ENCODE measurements at regions not wholly inside any gene's neighbourhood (a gene's known extent, or its start where the extent isn't known, plus 50 kb on each side); places are given as distances from the start of the nearest gene placed in this dataset.

DNA sequence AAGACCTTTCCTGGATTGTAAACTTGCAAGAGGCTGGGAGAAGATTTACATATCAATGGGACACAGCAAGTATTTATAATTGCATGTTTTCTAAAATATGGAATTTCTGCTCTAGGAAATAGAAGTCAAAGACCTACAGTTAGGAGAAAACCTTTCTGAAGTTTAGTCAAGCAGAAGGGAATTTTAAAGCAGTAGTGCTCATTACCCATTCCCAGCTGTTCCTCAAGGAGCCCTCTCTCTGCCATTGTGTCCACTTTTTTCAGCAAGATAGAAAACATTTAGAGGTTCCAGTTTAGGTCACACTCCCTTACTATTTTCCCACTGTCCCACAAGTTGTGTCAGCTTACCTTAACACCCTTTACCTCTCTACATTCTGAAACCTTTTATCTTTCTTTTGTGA lies 584.0 kb upstream of the CHAC2 start:
- H3K4me1 ChIP-seq (ENCODE audit: control insufficient read depth, low read length): no peaks in the 10 kb centered on the region
- no peaks in the 10 kb centered on the region for H3K9me3 ChIP-seq (ENCODE audit: control insufficient read depth, insufficient read depth, low read length)
- TF ChIP-seq EZH2phosphoT487 (IDR thresholded peaks at IDR 0.05; ENCODE audit: borderline replicate concordance, low read length): no peak
- TF ChIP-seq, protein P1, sequence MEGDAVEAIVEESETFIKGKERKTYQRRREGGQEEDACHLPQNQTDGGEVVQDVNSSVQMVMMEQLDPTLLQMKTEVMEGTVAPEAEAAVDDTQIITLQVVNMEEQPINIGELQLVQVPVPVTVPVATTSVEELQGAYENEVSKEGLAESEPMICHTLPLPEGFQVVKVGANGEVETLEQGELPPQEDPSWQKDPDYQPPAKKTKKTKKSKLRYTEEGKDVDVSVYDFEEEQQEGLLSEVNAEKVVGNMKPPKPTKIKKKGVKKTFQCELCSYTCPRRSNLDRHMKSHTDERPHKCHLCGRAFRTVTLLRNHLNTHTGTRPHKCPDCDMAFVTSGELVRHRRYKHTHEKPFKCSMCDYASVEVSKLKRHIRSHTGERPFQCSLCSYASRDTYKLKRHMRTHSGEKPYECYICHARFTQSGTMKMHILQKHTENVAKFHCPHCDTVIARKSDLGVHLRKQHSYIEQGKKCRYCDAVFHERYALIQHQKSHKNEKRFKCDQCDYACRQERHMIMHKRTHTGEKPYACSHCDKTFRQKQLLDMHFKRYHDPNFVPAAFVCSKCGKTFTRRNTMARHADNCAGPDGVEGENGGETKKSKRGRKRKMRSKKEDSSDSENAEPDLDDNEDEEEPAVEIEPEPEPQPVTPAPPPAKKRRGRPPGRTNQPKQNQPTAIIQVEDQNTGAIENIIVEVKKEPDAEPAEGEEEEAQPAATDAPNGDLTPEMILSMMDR (IDR thresholded peaks at IDR 0.05; ENCODE audit: low read depth, low read length, poor library complexity, severe bottlenecking): no peak
- no peaks in the 10 kb centered on the region for H3K27me3 ChIP-seq (ENCODE audit: control insufficient read depth, low read length)
- no peaks in the 10 kb centered on the region for H4K20me1 ChIP-seq (ENCODE audit: control insufficient read depth, insufficient read depth, low read depth, low read length)
- H3K9me2 ChIP-seq (replicated peaks; ENCODE audit: control insufficient read depth, low read length): no peaks in the 10 kb centered on the region
- no peak overlapping the region for H3K27ac ChIP-seq (ENCODE audit: low read depth, low read length)
- H3F3A ChIP-seq (ENCODE audit: control insufficient read depth, insufficient read depth): no peaks in the 10 kb centered on the region
- H3K79me2 ChIP-seq (ENCODE audit: control insufficient read depth, low read length): no peaks in the 10 kb centered on the region
- H3K36me3 ChIP-seq (ENCODE audit: control insufficient read depth, low read length): no peaks in the 10 kb centered on the region
- H3K4me2 ChIP-seq (ENCODE audit: low read length): no peak overlapping the region
- no peak overlapping the region for H3K4me3 ChIP-seq (ENCODE audit: low read length)

DNA sequence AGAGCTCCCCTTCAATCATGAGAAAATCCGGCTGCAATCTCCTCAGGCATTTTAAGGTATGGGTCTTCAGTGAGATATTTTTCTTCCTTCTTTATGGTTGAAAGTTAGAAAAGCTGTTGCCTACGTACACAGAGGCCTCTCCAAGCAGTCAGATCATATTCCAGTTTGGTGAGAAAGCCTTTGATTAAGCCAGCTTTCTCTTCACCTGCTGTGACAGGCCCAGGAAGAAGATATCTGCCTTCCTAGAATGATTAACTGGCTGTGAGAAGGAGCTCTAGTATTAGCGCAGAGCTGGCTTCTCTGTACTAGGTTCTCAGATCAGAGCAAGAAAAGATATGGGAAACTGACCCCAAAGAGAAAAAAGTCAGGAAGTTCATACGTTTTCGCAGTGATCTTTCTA lies 585.0 kb upstream of the CHAC2 start:
- no peaks in the 10 kb centered on the region for H3K4me1 ChIP-seq (ENCODE audit: control insufficient read depth, low read length)
- no peaks in the 10 kb centered on the region for H3K27me3 ChIP-seq (ENCODE audit: control insufficient read depth, low read length)
- H3K27ac ChIP-seq (ENCODE audit: low read depth, low read length): no peak overlapping the region
- TF ChIP-seq EZH2phosphoT487 (IDR thresholded peaks at IDR 0.05; ENCODE audit: borderline replicate concordance, low read length): no peak
- TF ChIP-seq, protein P1 (IDR thresholded peaks at IDR 0.05; ENCODE audit: low read depth, low read length, poor library complexity, severe bottlenecking): no peak
- H3K9me3 ChIP-seq (ENCODE audit: control insufficient read depth, insufficient read depth, low read length): no peaks in the 10 kb centered on the region
- H3K79me2 ChIP-seq (ENCODE audit: control insufficient read depth, low read length): no peaks in the 10 kb centered on the region
- H3K9me2 ChIP-seq (replicated peaks; ENCODE audit: control insufficient read depth, low read length): no peaks in the 10 kb centered on the region
- no peaks in the 10 kb centered on the region for H3K36me3 ChIP-seq (ENCODE audit: control insufficient read depth, low read length)
- no peaks in the 10 kb centered on the region for H4K20me1 ChIP-seq (ENCODE audit: control insufficient read depth, insufficient read depth, low read depth, low read length)
- no peak overlapping the region for H3K4me2 ChIP-seq (ENCODE audit: low read length)
- H3F3A ChIP-seq (ENCODE audit: control insufficient read depth, insufficient read depth): no peaks in the 10 kb centered on the region
- H3K4me3 ChIP-seq (ENCODE audit: low read length): no peak overlapping the region

DNA sequence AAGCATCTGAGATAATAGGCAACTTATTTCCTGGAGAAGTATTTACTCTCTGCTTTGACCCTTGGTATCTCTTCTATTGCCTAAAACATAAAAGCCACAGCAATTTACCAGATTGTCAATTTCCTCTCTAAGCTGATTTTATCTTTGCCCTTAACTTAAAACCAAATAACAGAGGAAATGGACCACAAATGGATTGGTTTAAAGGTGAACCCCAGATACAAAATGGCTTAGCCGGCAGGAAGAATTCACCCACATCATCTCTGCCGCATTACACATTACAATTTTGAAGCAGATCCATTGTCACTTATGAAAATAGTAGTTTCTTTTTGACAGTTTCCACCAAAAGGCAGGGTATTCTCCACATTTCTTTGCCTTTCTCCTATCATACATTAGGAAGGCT lies 585.8 kb upstream of the CHAC2 start:
- Histone ChIP-seq H3K9me2 (replicated peaks; ENCODE audit: control insufficient read depth, low read length) (no peaks in the 10 kb centered on the region), H3K79me2 (ENCODE audit: control insufficient read depth, low read length) (no peaks in the 10 kb centered on the region), H3F3A (ENCODE audit: control insufficient read depth, insufficient read depth) (no peaks in the 10 kb centered on the region), H3K4me2 (ENCODE audit: low read length) (no peak overlapping the region), H3K9me3 (ENCODE audit: control insufficient read depth, insufficient read depth, low read length) (no peaks in the 10 kb centered on the region), H4K20me1 (ENCODE audit: control insufficient read depth, insufficient read depth, low read depth, low read length) (no peaks in the 10 kb centered on the region), H3K27ac (ENCODE audit: low read depth, low read length) (no peak overlapping the region), H3K4me3 (ENCODE audit: low read length) (no peak overlapping the region), H3K4me1 (ENCODE audit: control insufficient read depth, low read length) (no peaks in the 10 kb centered on the region), H3K27me3 (ENCODE audit: control insufficient read depth, low read length) (no peaks in the 10 kb centered on the region), H3K36me3 (ENCODE audit: control insufficient read depth, low read length) (no peaks in the 10 kb centered on the region)
- TF ChIP-seq, protein P1 (IDR thresholded peaks at IDR 0.05; ENCODE audit: low read depth, low read length, poor library complexity, severe bottlenecking): no peak
- no peak for TF ChIP-seq EZH2phosphoT487 (IDR thresholded peaks at IDR 0.05; ENCODE audit: borderline replicate concordance, low read length)

DNA sequence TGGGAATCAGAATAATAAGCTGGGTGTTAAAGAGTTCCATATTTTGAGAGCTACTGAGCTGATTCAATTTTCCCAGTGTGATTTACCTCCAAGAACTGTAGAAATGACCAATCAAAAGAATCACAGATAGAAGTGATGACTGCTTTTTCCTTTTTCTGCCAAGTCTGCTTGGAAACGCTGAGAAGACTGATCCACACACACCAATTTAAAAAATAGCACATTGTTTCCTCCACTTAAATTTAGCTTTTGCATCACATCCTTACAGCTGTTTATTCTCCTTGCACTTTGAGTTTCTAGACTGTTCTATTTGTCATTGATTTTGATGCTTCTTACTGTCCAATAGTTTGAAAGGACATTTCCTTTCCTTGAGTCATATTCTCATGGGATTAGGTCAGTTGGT lies 590.3 kb upstream of the CHAC2 start:
- Histone ChIP-seq H3K79me2 (ENCODE audit: control insufficient read depth, low read length) (no peaks in the 10 kb centered on the region), H3K9me3 (ENCODE audit: control insufficient read depth, insufficient read depth, low read length) (no peaks in the 10 kb centered on the region), H3K36me3 (ENCODE audit: control insufficient read depth, low read length) (no peaks in the 10 kb centered on the region), H3F3A (ENCODE audit: control insufficient read depth, insufficient read depth) (no peaks in the 10 kb centered on the region), H3K27me3 (ENCODE audit: control insufficient read depth, low read length) (no peaks in the 10 kb centered on the region), H3K4me1 (ENCODE audit: control insufficient read depth, low read length) (no peaks in the 10 kb centered on the region), H4K20me1 (ENCODE audit: control insufficient read depth, insufficient read depth, low read depth, low read length) (no peaks in the 10 kb centered on the region), H3K4me3 (ENCODE audit: low read length) (no peak overlapping the region), H3K9me2 (replicated peaks; ENCODE audit: control insufficient read depth, low read length) (no peaks in the 10 kb centered on the region), H3K27ac (ENCODE audit: low read depth, low read length) (no peak overlapping the region), H3K4me2 (ENCODE audit: low read length) (no peak overlapping the region)
- TF ChIP-seq, protein P1 (IDR thresholded peaks at IDR 0.05; ENCODE audit: low read depth, low read length, poor library complexity, severe bottlenecking): no peak
- TF ChIP-seq EZH2phosphoT487 (IDR thresholded peaks at IDR 0.05; ENCODE audit: borderline replicate concordance, low read length): no peak

All from DOHH2 (cell line).